HG03457 (cell line): ENCODE measurements at regions not wholly inside any gene's neighbourhood (a gene's known extent, or its start where the extent isn't known, plus 50 kb on each side); places are given as distances from the start of the nearest gene placed in this dataset.

Experiments
- ATAC-seq: cut with Tn5 transposase; IDR thresholded peaks from one replicate; pipeline ENCODE4 v1.9.1; 2021; ENCODE audit warnings: moderate number of reproducible peaks; ENCODE audit not compliant: unreplicated experiment

DNA sequence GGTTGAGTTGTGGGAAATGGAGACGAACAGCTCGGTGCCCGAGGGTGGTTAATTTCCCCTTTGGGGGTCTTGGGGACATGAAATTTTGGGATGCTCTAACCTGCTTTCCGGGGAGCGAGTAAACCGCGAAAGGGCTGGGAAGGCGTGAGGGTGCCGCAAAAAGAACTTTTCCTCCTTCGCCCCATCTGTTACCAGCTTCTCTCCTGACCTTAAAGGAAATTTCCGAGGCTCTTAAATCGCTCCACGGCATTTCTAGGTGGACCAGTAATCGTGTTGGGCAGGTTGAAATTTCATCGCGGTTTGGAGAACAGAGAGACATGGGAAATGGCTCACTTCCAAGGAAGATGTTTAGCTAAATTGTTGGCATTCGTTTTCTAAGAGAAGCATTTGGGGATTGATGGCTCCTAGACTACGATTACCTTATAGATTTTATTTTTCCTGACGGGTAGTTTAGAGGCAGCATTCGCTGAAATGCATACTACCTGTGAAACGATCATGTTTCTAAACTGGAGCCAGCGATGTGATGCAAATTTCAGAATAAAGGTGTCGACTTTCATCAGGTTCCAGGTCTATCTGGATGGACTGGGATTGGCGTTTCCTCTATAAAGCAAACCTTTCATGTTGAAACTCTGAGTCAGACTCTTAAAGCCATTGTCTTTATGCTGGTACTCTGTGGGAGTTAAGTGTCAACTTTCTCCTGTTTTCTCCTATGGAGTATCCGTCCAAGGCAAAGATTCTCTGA lies 414.5 kb downstream of the PCNX1 start:
- ATAC-seq: no peak

DNA sequence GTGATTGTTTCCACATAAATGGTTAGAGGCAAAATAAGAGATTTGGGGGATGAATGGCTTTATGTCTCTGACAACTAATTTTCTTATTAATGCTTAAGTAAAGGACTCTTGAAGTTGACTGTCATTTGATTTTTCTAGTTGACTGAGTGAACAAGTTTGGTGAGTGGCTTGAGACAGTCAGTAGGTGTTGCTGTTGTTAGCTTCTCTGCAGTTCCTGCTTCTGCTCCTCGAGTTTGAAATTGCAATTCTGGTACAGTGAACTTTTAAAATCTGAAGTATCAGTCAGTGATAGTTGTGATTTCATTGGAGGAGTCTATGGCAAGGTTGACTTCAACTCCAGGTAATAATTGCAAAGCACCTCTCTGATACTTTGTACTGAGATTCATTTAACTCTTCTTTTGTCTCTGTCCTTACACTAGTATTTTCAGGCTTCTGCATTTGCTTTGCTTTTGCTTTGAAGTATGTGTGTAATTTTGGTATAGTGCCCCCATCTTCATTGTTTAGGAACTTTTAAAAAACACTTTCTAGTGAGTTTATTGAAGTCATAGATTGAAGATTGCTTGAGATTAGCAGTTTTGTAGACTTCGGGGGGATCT lies 415.5 kb downstream of the PCNX1 start:
- no peak for ATAC-seq

DNA sequence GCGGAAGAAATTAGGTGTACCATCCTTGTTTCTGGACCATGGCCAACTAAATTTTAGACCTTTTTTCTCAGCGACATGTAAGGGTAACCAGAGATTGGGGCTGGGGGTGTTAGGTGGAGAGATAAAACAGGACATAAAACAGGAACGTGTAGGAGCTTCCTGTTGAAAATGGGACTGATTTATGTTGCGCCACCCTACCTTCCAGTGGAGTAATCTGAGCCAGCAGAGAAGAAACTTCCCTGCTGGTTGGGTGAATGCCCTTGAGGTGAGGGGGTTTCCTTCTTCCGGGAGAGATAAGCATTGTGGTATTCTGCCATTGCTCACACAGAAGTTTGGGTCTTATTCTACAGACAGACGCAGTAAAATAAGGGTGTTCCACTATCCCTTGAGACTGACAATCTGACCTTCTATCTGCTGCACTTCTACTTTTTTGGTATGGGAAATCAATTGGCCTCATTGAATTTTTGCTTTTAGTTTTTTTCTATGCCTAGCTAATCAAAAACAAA lies 417.6 kb downstream of the PCNX1 start:
- ATAC-seq: no peak

DNA sequence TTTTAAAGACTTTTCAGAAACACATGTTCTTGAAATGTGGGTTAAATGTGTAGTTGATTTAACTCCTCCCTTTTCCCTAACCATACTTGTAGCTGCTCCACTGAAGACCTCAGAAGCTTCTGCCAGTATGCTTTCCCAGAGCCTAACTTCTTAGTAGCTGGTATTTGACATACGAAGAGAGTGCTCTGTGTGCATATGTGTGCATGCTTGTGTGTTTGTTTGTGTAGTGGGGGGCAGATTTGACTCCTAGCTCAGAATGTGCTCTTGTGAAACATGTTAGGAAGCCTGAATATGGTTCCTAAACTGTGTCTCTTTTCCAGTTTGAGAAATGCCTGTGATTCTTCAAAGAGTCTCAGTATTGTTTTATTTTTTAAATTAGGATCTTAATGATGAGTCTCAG lies 420.4 kb downstream of the PCNX1 start:
- no peak for ATAC-seq

DNA sequence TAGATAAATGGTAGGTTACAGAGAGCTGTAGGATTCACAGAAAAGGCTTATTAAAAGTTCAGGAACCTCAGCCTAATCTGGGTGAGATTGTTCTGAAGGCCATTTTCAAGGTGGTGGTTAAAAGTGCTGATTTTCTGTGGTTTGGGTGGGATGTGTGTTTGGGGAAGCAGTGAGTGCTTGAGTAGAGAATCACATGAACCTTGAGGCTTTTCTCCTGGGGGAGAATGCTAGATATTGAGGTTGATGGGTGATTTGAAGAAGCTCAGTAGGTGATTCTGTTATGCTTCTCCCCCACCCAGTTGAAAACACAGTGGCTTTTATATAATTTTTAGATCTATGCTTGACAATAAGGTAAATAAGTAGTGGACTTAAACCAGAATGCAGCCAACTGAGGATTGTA lies 420.9 kb downstream of the PCNX1 start:
- ATAC-seq: no peak

DNA sequence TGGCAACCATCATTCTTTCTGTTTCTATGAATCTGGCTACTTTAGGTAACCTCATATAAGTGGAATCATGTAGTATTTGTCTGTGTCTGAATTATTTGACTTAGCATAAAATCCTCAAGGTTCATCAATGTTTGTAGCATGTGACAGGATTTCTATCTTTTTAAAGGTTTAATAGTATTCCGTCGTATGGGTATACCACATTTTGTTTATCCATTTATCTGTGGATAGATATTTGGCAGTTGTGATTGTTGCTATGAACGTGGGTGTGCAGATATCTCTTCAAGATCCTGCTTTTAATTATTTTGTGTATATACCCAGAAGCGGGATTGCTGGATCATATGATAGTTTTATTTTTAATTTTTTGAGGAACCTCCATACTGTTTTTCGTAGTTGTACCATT lies 421.7 kb downstream of the PCNX1 start:
- ATAC-seq: no peak

DNA sequence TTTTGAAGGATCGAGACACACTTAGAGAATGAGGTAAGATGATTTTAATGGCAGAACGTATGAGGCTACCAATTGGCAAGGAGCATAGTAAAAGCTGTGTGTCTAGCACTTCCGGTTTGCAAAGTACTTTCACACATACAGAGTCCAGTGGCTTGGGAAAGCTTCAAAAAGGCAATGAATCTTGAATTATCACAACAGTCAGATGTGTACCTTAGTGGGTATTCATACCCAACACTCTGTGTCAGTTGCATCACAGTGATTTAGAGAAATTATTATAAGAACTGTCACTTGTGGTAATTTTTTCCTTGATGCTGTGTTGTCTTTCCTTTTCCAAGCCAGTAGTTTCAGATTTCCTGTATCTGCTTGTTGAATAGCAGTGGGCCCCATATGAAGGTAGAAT lies 424.1 kb downstream of the PCNX1 start:
- no peak for ATAC-seq

DNA sequence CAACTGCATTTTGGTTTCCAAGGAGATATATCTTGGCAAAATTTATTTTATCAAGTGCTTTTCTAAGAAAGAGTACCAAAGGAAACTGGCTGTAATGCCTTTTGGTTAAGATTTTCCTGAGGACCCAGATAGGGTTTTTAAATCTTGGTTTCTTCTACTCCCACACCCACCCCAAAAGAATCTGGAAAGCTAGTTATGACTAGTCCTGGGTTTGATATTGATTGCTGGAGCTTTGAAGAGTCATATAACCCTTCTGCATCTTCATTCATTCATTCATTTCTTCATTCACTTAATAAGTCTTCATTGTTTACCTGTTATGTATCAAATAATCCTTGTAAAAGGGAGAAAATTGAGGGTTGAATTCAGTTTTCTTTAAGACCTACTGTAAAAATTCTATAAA lies 425.2 kb downstream of the PCNX1 start:
- no peak for ATAC-seq

DNA sequence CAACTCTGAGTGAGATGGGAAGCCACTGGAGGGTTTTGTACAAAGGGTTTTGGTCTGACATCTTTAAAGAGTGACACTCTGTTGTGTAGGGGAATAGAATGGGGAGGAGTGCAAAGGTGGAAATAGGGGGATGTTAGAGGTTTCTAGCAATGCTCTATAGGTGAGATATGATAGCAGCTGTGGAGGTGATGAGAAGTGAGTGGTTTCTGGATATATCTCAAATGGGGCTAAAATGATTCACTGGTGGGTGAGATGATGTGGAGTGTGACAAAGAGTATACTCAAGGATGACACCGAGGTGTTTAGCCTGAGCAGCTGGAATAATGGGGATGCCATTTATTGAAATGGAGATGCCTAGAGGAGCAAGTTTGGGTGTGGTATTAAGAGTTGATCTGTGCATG lies 426.4 kb downstream of the PCNX1 start:
- no peak for ATAC-seq

DNA sequence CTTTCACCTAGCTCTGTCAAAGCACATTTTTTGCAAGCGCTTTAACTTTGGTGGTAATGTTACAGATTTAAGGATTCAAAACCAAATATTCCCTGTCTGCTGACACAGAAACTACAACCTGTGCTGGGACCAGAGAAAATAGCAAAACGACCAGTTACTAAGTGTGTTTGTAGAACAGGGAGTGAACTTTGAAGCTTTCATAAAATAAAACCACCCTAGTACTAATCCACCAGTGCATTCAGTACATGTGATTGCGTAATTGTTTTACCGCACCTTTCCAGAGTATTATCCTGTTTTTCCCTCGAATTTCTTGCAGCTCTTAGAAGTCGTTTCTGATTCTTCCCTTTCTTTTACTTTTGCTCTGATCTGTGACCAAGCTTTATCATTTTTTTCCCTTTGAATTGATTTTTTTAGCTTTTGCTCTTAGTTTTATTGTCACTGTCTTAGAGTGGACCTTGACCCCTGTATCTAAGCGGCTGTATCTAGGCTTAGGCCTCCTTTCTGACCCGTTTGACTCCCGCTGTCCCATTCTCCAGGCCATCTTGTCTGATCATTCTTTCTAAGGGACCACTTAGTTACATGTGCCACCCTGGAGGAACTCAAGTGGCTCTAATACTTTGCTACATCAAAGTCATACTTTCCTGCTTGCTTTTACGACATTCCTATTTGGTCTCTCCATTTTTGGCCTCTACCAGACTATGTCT lies 429.4 kb downstream of the PCNX1 start:
- ATAC-seq: no peak

DNA sequence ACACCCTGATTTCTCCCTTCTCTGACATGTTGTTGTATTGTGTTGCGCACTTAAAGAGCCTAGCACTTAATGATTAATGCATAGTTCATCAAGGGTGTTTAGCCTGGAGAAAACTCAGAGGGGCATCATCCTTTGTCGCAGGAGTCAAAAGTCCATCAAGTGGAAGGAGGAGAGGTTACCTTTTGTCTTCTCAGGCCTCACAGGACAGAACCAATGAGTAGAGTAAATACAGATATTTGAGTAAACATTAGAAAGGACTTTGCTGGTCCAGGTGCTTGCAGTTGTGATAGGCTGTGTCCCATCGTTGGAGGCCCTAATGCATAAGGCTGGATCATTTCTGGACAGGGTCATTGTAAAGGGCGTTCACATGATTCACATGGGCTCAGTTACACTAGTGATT lies 430.9 kb downstream of the PCNX1 start:
- no peak for ATAC-seq

DNA sequence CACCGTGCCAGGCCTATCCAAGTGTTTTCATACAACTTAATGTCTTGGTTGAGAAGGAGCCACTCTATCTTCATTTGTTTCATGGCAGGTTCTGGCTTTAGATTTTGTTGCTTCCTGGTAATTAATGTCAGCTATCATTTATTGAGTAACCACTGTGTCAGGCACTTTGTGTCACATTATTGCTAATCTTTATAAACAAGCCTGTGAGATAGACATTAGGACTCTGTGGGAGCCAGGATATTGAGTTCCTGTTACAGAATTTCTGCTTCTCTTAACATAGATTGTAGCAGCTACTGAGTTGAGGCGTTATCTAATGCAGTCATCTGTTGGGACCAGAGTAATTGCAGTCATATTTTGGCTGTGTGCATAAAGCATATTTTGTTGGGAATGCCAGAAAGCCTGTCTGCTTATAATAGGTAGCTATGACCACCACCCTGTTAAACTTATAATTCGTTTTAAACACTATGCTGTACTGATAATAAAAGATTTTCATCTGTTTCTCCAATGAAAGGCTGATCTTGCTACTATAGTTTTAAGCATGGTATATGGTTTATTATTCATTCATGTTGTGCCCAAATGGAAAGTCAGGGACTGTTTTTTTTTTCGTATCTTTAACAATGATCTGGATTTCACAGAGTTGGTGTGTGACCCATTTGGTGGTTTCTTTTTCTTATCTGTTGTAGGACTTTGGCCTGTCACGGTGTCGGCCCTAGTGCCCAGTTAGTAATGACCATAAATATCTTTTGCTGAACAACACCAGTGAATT lies 432.6 kb downstream of the PCNX1 start:
- ATAC-seq: no peak

DNA sequence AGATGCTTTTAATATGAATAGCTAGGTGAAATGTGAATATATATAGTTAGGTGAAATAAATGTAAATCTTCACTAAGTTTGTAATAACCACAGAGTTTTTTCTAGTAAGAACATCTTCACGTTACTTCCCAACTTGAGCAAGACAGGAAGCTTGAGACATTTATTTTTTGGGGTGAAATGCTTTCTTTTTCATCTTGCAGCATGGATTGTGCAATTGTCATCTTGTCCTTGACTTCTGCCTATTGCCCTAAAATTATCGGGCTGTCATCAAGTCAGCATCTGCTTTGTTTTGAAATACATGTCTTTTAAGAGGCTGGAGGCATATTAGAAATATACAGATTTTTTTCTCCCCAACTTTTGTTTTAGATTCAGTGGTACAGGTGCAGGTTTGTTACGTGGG lies 433.9 kb downstream of the PCNX1 start:
- no peak for ATAC-seq

DNA sequence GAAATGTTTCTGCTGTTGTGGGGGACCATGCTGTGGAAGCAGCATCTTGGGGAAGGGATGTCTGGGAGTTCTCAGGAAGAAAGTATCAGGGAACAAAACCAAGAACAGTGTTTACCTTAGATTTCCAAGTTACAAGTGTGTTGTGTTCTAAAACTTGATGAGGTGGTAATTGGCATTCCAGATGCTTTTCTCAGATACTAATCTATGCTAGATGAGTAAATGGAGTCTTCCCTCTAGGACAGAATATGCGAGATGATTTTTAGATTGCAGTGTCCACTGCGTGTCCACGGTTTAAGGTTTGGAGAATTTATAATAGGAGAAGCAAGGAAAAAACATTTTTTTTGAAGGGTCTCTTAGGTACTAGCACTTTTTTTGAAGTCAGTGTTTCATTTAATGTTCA lies 436.5 kb downstream of the PCNX1 start:
- no peak for ATAC-seq

DNA sequence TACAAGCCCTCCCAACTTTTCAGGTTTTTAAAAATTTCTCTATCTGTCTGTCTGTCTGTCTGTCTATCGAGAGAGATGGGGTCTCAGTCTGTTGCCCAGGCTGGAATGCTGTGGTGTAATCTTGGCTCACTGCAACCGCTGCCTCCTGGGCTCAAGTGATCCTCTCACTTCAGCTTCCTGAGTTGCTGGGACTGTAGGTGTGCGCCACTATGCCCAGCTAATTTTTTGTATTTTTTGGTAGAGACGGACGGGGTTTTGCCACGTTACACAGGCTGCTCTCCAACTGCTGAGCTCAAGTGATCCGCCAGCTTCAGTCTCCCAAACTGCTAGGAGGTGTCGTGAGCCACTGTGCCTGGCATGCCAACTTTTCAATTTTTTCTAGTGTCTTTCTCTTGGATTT lies 437.2 kb downstream of the PCNX1 start:
- no peak for ATAC-seq

DNA sequence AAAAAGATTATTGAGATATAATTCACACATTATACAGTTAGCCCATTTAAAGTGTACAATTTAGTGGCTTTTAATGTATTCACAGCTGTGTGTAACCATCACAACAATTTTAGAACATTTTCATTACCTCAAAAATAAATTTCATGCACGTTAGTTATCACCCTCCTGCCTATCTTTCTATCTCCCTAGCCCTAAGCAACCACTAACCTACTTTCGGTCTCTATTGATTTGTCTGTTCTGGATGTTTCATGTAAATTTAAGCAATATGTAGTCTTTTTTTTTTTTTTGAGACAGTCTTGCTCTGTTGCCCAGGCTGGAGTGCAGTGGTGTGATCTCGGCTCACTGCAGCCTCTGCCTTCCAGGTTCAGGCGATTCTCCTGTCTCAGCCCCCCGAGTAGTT lies 439.4 kb downstream of the PCNX1 start:
- ATAC-seq: peak; percentile 46

DNA sequence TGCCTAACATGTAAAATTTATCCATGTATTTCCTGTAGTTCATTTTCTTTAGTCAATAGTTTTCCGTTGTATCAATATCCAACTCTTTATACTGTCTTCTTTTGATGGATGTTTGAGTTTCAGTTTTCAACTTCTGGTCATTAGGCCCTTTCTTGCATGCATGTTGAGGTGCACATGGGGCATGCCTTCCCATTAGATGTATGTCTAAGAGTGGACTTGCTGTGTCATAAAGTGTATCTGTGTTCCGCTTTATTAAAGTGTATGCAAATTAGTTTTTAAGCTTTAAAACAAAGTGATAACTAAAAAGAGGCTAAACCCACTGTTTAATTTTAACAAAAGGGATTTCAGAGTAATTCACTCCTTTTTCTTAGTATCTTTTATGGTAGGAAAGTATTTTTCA lies 441.1 kb downstream of the PCNX1 start:
- ATAC-seq: no peak

DNA sequence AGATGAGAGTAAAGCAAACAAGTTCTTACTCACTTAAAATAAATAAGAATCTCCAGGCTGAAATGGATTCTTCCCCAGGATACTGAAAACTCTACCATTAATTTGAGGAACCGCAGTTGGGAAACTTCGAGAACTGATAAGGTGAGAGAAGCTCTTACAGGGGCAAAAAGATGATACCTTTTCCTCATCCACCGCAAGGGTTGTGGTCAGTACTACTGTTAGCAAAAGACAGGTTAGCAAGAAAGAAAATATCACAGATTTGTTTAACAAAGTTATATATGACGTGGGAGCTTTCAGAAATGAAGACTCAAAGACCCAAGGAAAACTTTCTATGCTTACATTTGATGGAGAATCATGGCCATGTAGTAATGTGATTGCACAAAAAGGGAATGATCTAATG lies 441.6 kb downstream of the PCNX1 start:
- no peak for ATAC-seq

DNA sequence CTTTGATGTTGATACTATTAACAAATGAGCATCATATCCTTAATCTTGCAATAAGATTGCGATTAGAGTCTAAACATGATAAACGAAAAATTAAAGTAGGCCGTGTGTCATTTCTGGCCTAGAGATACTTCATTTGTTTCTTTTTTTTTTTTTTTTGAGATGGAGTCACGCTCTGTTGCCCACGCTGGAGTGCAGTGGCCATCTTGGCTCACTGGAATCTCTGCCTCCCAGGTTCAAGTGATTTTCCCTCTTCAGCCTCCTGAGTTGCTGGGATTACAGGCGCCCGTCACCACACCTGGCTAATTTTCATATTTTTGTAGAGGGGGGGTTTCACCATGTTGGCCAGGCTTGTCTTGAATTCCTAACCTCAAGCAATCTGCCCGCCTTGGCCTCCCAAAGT lies 446.9 kb downstream of the PCNX1 start:
- ATAC-seq: no peak

DNA sequence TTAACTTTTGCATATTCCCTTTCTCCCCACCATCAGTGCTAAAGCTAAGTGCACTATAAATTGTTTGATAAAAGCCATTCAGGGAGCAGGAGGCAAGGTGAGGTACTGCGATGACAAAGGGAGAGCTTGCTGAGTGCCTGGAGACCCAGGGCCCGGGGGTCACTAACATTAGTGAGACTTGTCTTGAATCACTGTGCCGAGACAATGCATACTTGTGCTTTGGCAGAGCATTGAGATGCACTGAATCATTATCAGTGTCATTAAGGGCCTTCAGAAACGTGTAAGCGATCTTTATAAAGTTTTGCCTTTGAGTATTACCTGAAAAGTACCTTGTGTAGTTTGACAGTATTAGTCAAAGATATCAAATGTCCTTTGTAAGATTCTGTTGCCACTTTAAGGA lies 447.5 kb downstream of the PCNX1 start:
- ATAC-seq: no peak
